SK-N-SH (cell line): ENCODE measurements at regions not wholly inside any gene's neighbourhood (a gene's known extent, or its start where the extent isn't known, plus 50 kb on each side); places are given as distances from the start of the nearest gene placed in this dataset.

Experiments used
- CTCF ChIP-seq: fragments of 200-600 bp; sonication (generic); IDR thresholded peaks from 2 replicates; pipeline ENCODE4 v1.6.1; 2017; ENCODE audit warnings: antibody characterized with exemption, mild to moderate bottlenecking, moderate library complexity
- TF ChIP-seq, protein P1 (sequence below): IDR thresholded peaks from 2 replicates; pipeline ENCODE4 v1.6.1; 2012; ENCODE audit warnings: mild to moderate bottlenecking, low read depth, low read length, moderate library complexity

DNA sequence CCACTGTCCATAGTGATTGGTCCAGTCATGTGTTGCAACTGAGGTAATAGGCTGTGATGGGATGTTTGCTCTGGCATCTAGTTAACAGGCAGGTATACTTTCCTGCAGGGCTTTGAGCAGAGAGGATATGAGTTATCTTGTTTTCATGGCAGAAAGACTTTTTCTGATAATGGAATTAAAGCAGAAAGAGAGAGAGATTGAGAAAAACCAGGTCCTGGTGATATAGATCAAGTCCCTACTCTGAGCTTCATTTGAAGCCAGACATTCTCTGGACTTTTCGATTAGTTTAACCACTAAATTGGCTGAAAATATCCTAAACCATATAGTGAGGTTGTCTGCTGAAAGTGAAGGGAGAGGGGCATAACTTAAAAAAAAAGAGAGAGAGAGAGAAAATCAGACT lies 233.8 kb upstream of the TBX18 start:
- TF ChIP-seq, protein P1, sequence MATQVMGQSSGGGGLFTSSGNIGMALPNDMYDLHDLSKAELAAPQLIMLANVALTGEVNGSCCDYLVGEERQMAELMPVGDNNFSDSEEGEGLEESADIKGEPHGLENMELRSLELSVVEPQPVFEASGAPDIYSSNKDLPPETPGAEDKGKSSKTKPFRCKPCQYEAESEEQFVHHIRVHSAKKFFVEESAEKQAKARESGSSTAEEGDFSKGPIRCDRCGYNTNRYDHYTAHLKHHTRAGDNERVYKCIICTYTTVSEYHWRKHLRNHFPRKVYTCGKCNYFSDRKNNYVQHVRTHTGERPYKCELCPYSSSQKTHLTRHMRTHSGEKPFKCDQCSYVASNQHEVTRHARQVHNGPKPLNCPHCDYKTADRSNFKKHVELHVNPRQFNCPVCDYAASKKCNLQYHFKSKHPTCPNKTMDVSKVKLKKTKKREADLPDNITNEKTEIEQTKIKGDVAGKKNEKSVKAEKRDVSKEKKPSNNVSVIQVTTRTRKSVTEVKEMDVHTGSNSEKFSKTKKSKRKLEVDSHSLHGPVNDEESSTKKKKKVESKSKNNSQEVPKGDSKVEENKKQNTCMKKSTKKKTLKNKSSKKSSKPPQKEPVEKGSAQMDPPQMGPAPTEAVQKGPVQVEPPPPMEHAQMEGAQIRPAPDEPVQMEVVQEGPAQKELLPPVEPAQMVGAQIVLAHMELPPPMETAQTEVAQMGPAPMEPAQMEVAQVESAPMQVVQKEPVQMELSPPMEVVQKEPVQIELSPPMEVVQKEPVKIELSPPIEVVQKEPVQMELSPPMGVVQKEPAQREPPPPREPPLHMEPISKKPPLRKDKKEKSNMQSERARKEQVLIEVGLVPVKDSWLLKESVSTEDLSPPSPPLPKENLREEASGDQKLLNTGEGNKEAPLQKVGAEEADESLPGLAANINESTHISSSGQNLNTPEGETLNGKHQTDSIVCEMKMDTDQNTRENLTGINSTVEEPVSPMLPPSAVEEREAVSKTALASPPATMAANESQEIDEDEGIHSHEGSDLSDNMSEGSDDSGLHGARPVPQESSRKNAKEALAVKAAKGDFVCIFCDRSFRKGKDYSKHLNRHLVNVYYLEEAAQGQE: no peak
- TF ChIP-seq CTCF: no peak
